Calu3 (cell line): ENCODE measurements at regions not wholly inside any gene's neighbourhood (a gene's known extent, or its start where the extent isn't known, plus 50 kb on each side); places are given as distances from the start of the nearest gene placed in this dataset.

ENCODE experiments used
- BruUV-seq: library from RNA; stranded (reverse); fragments of 400-500 nt; replicated peaks from 2 replicates; lab custom pipeline; 2021; lab: Mats Ljungman, UMichigan
- CTCF ChIA-PET: fragments of 300-600 bp; sonication (Branson Sonifier 250); formaldehyde crosslinking; loops from one replicate; lab custom pipeline; 2022; ENCODE audit warnings: antibody characterized with exemption; lab: Charles Lee
- DNase-seq: peaks from one replicate; pipeline ENCODE4 v3.0.0; 2022
- H3K27ac Mint-ChIP-seq: one replicate; pipeline ENCODE4 v1.8.0; 2022; ENCODE audit warnings: mixed read lengths; ENCODE audit not compliant: unreplicated experiment
- H3K27me3 Mint-ChIP-seq: one replicate; pipeline ENCODE4 v1.8.0; 2022; ENCODE audit warnings: mixed read lengths; ENCODE audit not compliant: unreplicated experiment
- H3K36me3 Mint-ChIP-seq: one replicate; pipeline ENCODE4 v1.8.0; 2022; ENCODE audit warnings: mild to moderate bottlenecking, moderate library complexity, mixed read lengths; ENCODE audit not compliant: insufficient read depth, unreplicated experiment
- H3K4me1 Mint-ChIP-seq: one replicate; pipeline ENCODE4 v1.8.0; 2022; ENCODE audit warnings: mild to moderate bottlenecking, low read depth, mixed read lengths; ENCODE audit not compliant: unreplicated experiment
- H3K4me3 Mint-ChIP-seq: one replicate; pipeline ENCODE4 v1.8.0; 2022; ENCODE audit warnings: mild to moderate bottlenecking, low read depth, moderate library complexity, mixed read lengths; ENCODE audit not compliant: unreplicated experiment
- H3K9me3 Mint-ChIP-seq: one replicate; pipeline ENCODE4 v1.8.0; 2022; ENCODE audit warnings: low read depth, mixed read lengths; ENCODE audit not compliant: unreplicated experiment
- CTCF ChIP-seq: fragments of 200-600 bp; IDR thresholded peaks from one replicate; pipeline ENCODE4 v1.8.0; 2022; ENCODE audit warnings: antibody characterized with exemption; ENCODE audit not compliant: unreplicated experiment
- intact Hi-C: fragments of 100-400 bp; cut with micrococcal nuclease; formaldehyde crosslinking; loops from one replicate; pipeline ENCODE4 v1.10.0; 2022; ENCODE audit not compliant: unreplicated experiment

- CTCF ChIA-PET = no interaction called here
Observed at GRCh38 chr10:109412353-109412752, 511.0 kb downstream of the XPNPEP1 start.

GRCh38 chr10:109411917-109412316 lies 511.4 kb downstream of the XPNPEP1 start:
- DNase-seq = no peak
- Mint-ChIP-seq H3K9me3 (no peaks in the 10 kb centered on the region), H3K4me1 (no peaks in the 10 kb centered on the region), H3K36me3 (no peaks in the 10 kb centered on the region), H3K4me3 (no peak overlapping the region), H3K27me3 (no peaks in the 10 kb centered on the region), H3K27ac (no peak overlapping the region)
- intact Hi-C loops = no loop called here
- TF ChIP-seq CTCF = no peak
- no TSS peak for BruUV-seq
- CTCF ChIA-PET = no interaction called here

More at GRCh38 chr10:109412353-109412752, 511.0 kb downstream of the XPNPEP1 start:
- no peak overlapping the region for H3K4me3 Mint-ChIP-seq
- DNase-seq = no peak
- intact Hi-C loops = no loop called here
- H3K36me3 Mint-ChIP-seq = no peaks in the 10 kb centered on the region
- H3K4me1 Mint-ChIP-seq = no peaks in the 10 kb centered on the region
- H3K27me3 Mint-ChIP-seq = no peaks in the 10 kb centered on the region
- H3K27ac Mint-ChIP-seq = no peak overlapping the region
- TF ChIP-seq CTCF = no peak
- no TSS peak for BruUV-seq
- no peaks in the 10 kb centered on the region for H3K9me3 Mint-ChIP-seq

- no peak for DNase-seq
- intact Hi-C loops = no loop called here
- Mint-ChIP-seq H3K27ac (no peak overlapping the region), H3K9me3 (no peaks in the 10 kb centered on the region), H3K36me3 (no peaks in the 10 kb centered on the region), H3K4me1 (no peaks in the 10 kb centered on the region), H3K4me3 (no peak overlapping the region), H3K27me3 (no peaks in the 10 kb centered on the region)
- CTCF ChIA-PET = no interaction called here
- TF ChIP-seq CTCF = no peak
- no TSS peak for BruUV-seq
Observed at GRCh38 chr10:109405338-109405737, 518.0 kb downstream of the XPNPEP1 start.

- CTCF ChIA-PET = no interaction called here
- Mint-ChIP-seq H3K27ac (no peak overlapping the region), H3K4me1 (no peaks in the 10 kb centered on the region), H3K27me3 (no peaks in the 10 kb centered on the region), H3K36me3 (no peaks in the 10 kb centered on the region), H3K9me3 (peaks cover 2% of the 10 kb centered on the region), H3K4me3 (no peak overlapping the region)
- no TSS peak for BruUV-seq
- TF ChIP-seq CTCF = no peak
- DNase-seq = no peak
- intact Hi-C loops = no loop called here
Observed at GRCh38 chr10:109403551-109403950, 519.8 kb downstream of the XPNPEP1 start.
